Activated CD8-positive, alpha-beta T cell treated with anti-CD3 and anti-CD28 coated beads, Interleukin-2, amount 10 ng/mL, durations not matched to agents 7 days and 5 days (primary cell): ENCODE measurements at regions not wholly inside any gene's neighbourhood (a gene's known extent, or its start where the extent isn't known, plus 50 kb on each side); places are given as distances from the start of the nearest gene placed in this dataset.
A peak's percentile ranks its signal among the peaks of the same experiment; 100 is the strongest.
"Not testable (repeated sequence)": the region's sequence is repeated elsewhere in the genome, so short reads cannot be mapped to it uniquely, and the experiment has no call there.

Source experiments
- ATAC-seq: fragments of 150-1000 bp; cut with Tn5 transposase; one replicate; pipeline ENCODE4 v1.10.0; 2021; ENCODE audit warnings: moderate library complexity
- CTCF ChIA-PET: fragments of 350-600 bp; sonication (Branson Sonifier 250); formaldehyde crosslinking; loops from one replicate; lab custom pipeline; 2021; ENCODE audit warnings: antibody characterized with exemption; lab: Charles Lee
- POLR2A ChIA-PET: fragments of 350-600 bp; sonication (Branson Sonifier 250); formaldehyde crosslinking; loops from one replicate; lab custom pipeline; 2021; ENCODE audit warnings: antibody characterized with exemption; lab: Charles Lee
- DNase-seq: peaks from one replicate; pipeline ENCODE4 v3.0.0-alpha.2; 2020
- H3K27ac Mint-ChIP-seq: one replicate; pipeline ENCODE4 v1.8.0; 2021; ENCODE audit warnings: mild to moderate bottlenecking, mixed read lengths
- H3K27me3 Mint-ChIP-seq: one replicate; pipeline ENCODE4 v1.8.0; 2021; ENCODE audit warnings: low read depth, mixed read lengths
- H3K36me3 Mint-ChIP-seq: one replicate; pipeline ENCODE4 v1.8.0; 2021; ENCODE audit warnings: low read depth, mixed read lengths
- H3K4me1 Mint-ChIP-seq: one replicate; pipeline ENCODE4 v1.8.0; 2021; ENCODE audit warnings: low read depth, mixed read lengths
- H3K4me3 Mint-ChIP-seq: one replicate; pipeline ENCODE4 v1.8.0; 2021; ENCODE audit warnings: mild to moderate bottlenecking, mixed read lengths
- H3K9me3 Mint-ChIP-seq: one replicate; pipeline ENCODE4 v1.8.0; 2022; ENCODE audit warnings: mixed read lengths; ENCODE audit not compliant: insufficient read depth

DNA sequence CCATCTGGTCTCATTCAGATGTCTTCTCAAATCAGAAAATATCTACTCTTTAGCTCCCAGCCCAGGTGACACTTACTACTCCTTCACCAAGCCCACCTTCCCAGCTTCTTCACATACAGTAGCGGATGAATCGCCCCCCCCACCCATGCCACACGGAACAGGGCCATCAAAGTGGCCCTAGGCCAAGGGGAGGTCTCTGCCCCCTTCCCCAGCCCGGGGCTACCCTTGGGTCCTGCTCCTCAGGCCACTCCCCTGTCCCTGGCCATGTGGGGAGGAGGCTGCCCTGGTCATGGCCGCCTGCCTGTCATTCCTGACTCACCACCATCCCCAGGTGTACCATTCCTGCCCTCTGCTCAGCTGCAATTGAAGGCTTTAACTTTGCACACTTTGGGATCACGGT is 142.8 kb downstream of the NECTIN1 start:
- no peak for ATAC-seq
- no peaks in the 10 kb centered on the region for H3K36me3 Mint-ChIP-seq
- H3K4me3 Mint-ChIP-seq: no peak overlapping the region
- no peaks in the 10 kb centered on the region for H3K9me3 Mint-ChIP-seq
- H3K27me3 Mint-ChIP-seq: peaks cover 36% of the 10 kb centered on the region
- no peak for DNase-seq
- ChIA-PET POLR2A (no interaction called here), CTCF (interaction anchor here (1.2 kb wide), 1 partner anchor 143 kb away, joined by 3 read pairs; the partner anchor contains the start of gene NECTIN1)
- peaks cover 13% of the 10 kb centered on the region for H3K4me1 Mint-ChIP-seq
- no peak overlapping the region for H3K27ac Mint-ChIP-seq

DNA sequence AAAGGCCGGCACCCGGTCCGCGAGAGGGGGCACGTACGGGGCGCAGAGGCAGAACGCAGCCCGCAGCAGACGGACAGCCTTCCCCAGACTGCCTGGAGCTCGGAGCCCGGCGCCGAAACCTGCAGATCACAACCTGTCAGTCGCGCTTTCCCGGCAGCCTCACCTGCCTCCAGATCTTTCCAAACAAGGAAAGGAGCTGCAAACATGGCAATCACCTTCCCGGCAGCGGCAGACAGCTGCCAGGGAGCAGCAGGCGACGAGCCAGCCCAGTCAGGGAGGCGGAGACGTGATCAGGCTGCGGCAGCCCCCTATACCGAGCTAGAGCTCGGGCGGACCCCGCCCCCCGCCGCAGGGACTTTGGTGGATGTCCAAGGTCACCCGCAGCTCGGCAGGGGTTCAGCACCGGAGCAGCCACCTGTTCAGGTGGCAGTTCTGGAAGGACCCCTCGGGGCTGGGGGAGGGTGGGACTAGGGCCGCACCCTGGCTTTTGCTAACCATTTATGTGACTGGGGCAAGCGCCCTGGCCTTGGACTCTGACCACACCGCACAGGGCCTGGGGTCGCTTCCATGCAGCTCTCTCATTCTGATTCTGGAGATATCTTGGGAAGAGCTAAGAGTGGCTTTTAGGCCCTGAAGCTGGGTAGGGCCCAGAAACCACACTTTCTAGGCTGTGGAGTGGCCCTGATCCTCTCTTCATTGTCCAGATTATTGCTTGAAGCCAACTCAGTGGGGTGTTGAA is 143.8 kb downstream of the NECTIN1 start:
- no peaks in the 10 kb centered on the region for H3K36me3 Mint-ChIP-seq
- no peaks in the 10 kb centered on the region for H3K9me3 Mint-ChIP-seq
- no peak overlapping the region for H3K27ac Mint-ChIP-seq
- H3K27me3 Mint-ChIP-seq: peaks cover 40% of the 10 kb centered on the region
- no peak overlapping the region for H3K4me3 Mint-ChIP-seq
- ATAC-seq (no peak), DNase-seq (no peak)
- ChIA-PET CTCF (interaction anchor here (1.2 kb wide), 1 partner anchor 144 kb away, joined by 3 read pairs; the partner anchor contains the start of gene NECTIN1), POLR2A (no interaction called here)
- peaks cover 10% of the 10 kb centered on the region for H3K4me1 Mint-ChIP-seq

DNA sequence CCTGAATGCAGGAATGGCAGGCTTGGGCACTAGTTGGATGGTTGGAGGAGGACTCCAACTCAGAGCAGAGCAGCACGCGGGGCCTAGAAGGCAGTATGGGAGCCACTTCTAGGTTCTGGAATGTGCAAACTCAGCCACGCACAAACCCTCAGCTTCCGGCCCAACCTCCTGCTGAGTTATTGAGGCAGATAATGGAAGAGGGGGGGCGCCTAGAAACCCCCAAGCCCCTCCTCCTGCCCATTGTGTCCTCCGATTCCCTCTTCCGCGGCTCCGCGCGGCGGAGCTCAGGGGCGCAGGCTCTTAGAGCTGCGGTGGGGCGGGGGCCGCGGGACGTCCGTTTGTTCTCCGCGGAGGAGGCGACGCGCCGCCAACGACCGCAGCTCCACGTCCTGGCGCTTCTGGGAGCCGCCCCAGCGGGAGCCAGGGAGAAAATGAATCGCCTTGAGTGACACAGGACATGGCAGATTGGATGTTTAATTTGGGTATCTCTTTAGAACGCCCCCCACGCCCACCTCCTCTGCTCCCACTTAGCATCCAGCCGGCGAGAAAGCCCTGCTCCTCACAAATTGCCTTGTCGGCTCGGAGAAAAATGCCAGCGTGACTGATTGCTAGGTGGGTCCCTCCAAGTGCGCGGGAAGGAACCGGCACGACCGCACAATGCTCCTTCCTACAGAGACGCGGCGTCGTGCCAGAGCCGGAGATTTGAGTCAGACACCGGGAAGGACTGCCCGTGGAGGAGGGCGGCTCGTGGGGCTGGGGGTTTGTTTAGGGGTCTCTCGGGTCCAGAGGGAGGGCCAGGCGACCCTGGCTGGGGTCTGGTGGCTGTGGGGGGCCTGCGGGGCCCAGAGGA is 144.6 kb downstream of the NECTIN1 start:
- no peak for DNase-seq
- Mint-ChIP-seq H3K4me1 (peaks cover 10% of the 10 kb centered on the region), H3K4me3 (no peak overlapping the region), H3K9me3 (no peaks in the 10 kb centered on the region), H3K36me3 (no peaks in the 10 kb centered on the region), H3K27me3 (peaks cover 40% of the 10 kb centered on the region), H3K27ac (no peak overlapping the region)
- peak; percentile 44 for ATAC-seq
- ChIA-PET CTCF (no interaction called here), POLR2A (no interaction called here)

DNA sequence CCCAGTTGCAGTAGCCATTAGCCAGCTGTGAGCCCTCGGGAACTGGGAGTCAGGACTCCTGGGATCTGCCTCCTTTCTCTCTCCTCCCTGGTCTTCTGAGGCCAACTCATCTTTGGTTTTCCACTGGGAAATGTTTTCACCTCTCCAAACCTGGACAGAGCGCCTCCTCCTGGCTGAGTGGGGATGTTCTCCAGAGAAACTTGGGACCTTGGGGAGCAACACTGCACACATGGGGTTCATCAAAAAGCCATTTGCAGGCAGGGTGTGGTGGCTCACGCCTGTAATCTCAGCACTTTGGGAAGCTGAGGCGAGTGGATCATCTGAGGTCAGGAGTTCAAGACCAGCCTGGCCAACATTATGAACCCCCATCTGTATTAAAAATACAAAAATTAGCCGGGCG is 145.4 kb downstream of the NECTIN1 start:
- no peaks in the 10 kb centered on the region for H3K9me3 Mint-ChIP-seq
- POLR2A ChIA-PET: no interaction called here
- H3K36me3 Mint-ChIP-seq: no peaks in the 10 kb centered on the region
- CTCF ChIA-PET: no interaction called here
- ATAC-seq: no peak
- DNase-seq: no peak
- H3K27me3 Mint-ChIP-seq: peaks cover 44% of the 10 kb centered on the region
- peaks cover 10% of the 10 kb centered on the region for H3K4me1 Mint-ChIP-seq
- H3K4me3 Mint-ChIP-seq: no peak overlapping the region
- H3K27ac Mint-ChIP-seq: no peak overlapping the region

DNA sequence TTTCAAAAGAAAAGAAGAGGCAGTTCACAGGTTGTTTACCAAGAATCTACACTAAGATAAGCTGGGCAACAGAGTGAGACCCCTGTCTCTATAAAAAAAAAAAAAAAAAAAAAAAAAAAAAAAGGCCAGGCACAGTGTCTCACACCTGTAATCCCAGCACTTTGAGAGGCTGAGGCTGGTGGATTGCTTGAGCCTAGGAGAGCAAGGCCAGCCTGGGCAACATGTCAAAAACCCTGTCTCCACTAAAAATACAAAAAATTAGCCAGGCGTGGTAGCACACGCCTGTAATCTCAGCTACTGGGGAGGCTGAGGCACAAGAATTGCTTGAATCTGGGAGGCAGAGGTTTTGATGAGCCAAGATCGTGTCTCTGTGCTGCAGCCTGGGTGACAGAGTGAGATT is 147.6 kb downstream of the NECTIN1 start:
- H3K9me3 Mint-ChIP-seq, ATAC-seq, POLR2A ChIA-PET, H3K36me3 Mint-ChIP-seq, DNase-seq, H3K4me3 Mint-ChIP-seq, H3K27ac Mint-ChIP-seq: not testable (repeated sequence)
- peaks cover 10% of the 10 kb centered on the region for H3K4me1 Mint-ChIP-seq
- CTCF ChIA-PET: interaction anchor here (0.7 kb wide), 1 partner anchor 60 kb away, joined by 3 read pairs; no protein-coding TSS in a partner anchor
- H3K27me3 Mint-ChIP-seq: peaks cover 46% of the 10 kb centered on the region

DNA sequence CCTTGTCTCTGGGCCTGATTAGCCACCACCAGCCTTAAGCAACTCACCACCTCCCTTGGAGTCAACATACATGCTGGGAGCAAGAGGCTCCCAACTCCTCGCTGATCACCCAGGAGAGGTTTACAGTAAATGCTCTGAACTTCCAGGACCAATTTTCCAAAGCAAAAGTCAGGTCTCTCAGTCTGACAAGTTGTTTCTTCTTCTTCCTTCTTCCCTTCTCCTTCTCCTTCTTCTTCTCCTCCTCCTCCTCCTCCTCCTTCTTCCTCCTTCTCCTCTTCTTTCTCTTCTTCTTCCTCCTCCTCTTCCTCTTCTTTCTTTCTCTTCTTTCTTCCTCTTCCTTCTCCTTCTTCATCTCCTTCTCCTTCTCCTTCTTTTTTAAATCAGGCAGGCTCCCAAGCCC is 148.2 kb downstream of the NECTIN1 start:
- DNase-seq: no peak
- H3K36me3 Mint-ChIP-seq: no peaks in the 10 kb centered on the region
- POLR2A ChIA-PET: no interaction called here
- no peak for ATAC-seq
- H3K4me3 Mint-ChIP-seq: no peak overlapping the region
- H3K27ac Mint-ChIP-seq: no peak overlapping the region
- H3K27me3 Mint-ChIP-seq: peaks cover 44% of the 10 kb centered on the region
- no peaks in the 10 kb centered on the region for H3K9me3 Mint-ChIP-seq
- H3K4me1 Mint-ChIP-seq: peaks cover 10% of the 10 kb centered on the region
- CTCF ChIA-PET: no interaction called here

DNA sequence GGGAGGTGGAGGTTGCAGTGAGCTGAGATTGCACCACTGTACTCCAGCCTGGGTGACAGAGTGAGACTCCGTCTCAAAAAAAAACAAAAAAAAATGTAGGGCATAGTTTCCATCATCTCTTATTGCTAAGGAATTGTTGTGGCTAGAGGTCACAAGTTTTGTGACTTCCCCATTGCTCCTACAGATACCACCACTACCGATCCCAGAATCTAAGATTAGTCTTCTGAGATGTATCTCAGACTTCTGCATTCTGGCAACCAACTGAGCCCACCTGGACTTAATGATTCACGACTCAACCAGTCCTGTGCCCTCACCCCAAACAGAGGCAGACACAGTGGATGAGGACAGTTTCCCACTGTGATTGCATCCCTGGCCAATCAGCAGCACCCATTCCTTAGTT is 148.9 kb downstream of the NECTIN1 start:
- ChIA-PET POLR2A (no interaction called here), CTCF (no interaction called here)
- H3K27me3 Mint-ChIP-seq: peaks cover 44% of the 10 kb centered on the region
- ATAC-seq (no peak), DNase-seq (no peak)
- H3K4me1 Mint-ChIP-seq: peaks cover 10% of the 10 kb centered on the region
- no peaks in the 10 kb centered on the region for H3K36me3 Mint-ChIP-seq
- H3K27ac Mint-ChIP-seq: no peak overlapping the region
- H3K4me3 Mint-ChIP-seq: no peak overlapping the region
- no peaks in the 10 kb centered on the region for H3K9me3 Mint-ChIP-seq

DNA sequence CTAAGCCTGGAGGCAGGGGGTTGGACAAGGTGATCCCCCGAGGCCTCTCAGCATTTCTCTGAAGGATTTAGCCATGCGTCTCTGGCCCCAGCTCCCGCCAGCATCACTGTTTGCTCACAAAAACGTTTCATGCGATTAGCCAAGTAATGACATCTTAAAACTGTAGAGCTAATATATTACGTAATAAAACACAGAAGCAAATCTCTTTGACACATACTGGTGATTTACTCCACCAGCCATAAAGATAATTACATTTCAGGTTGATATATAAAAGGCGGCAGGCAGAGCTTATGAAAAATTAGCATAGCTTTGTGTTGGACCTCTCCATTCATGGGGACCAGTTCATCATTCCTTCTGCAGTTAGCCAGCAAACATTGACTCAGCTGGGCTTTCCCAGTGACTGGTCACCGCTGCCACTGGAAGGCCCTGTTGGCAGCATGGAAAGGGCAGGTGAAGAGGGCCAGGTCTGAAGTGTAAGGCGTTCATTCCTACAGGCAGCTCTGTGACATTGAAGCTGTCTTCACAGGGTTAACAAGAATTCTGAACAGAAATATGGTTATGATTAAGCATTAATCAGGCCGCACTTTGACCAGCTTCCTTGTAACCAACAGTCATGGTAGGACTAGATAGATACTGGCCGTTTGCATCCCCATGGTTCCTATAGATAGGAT is 150.3 kb downstream of the NECTIN1 start:
- Mint-ChIP-seq H3K4me1 (peaks cover 3% of the 10 kb centered on the region), H3K4me3 (no peak overlapping the region), H3K36me3 (no peaks in the 10 kb centered on the region), H3K9me3 (no peaks in the 10 kb centered on the region), H3K27ac (no peak overlapping the region), H3K27me3 (peaks cover 29% of the 10 kb centered on the region)
- ChIA-PET CTCF (no interaction called here), POLR2A (no interaction called here)
- DNase-seq (no peak), ATAC-seq (no peak)

DNA sequence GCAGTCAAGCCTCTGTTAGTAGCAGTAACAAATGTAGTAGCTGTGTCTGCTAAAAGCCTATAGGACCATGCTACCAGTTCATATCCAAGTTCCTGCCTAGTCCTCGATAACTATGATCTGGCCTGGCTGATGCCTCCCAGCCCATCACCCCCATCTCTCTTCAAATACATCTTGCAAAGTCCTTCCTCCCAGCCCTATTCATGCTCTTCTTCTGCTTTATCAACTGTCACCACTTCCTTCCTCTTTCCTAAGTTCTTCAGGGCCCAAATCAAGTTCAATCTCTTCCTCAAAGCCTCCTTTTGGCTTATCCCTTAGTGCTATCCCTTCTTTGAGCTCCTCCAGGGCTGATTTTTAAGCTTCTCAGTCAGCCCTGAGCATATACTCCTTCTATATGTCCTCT is 150.9 kb upstream of the THY1 start:
- Mint-ChIP-seq H3K36me3 (no peaks in the 10 kb centered on the region), H3K27ac (no peak overlapping the region), H3K9me3 (no peaks in the 10 kb centered on the region), H3K4me1 (peaks cover 6% of the 10 kb centered on the region), H3K27me3 (peaks cover 9% of the 10 kb centered on the region), H3K4me3 (no peak overlapping the region)
- ChIA-PET CTCF (no interaction called here), POLR2A (interaction anchor here (0.5 kb wide), 1 partner anchor 318 kb away, joined by 3 read pairs; no protein-coding TSS in a partner anchor)
- no peak for DNase-seq
- no peak for ATAC-seq

DNA sequence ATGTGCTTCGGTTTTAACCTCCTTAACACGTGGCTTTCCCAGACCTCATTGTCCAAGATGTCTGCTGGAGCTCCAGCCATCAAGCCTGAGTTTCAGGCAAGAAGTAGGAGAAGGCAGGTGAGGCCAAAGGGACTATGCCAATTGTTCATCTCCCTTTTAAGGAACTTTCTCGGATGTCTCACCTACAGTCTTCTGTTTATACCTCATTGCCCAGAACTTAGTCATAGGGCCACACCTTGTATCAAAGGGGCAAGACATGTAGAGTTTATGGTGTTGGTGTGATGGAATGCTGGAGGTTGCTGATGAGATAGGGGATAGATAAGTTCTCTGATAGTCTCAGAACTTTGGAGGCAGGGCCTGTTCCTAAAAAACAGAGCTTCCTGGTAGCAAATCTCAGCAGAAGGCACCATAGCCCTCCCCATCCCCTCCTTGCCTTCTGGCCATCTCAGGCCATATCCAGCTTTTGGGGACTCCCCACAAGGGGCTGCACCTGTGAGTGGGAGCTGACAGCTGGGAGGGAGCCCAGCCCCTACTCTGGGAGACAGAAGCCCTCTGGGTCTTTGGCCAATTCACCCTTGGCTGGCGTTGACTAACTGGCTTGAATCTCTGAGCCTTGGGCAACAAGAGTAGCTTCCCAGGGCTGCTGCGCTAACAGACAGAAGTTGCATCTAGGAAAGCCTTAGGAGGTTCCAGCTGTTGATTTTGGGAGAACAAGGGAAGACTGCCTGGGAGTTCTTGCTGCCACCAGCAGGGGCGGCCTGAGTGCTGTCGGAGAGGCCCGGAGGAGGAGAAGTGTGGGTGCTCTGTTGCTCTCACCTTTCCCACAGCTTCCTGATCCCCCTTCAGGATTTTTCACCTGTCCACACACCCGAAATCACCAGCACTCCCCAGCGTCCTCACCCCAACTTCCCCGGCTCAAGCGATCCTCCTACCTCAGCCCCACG is 149.8 kb upstream of the THY1 start:
- CTCF ChIA-PET: no interaction called here
- DNase-seq: no peak
- H3K36me3 Mint-ChIP-seq: no peaks in the 10 kb centered on the region

DNA sequence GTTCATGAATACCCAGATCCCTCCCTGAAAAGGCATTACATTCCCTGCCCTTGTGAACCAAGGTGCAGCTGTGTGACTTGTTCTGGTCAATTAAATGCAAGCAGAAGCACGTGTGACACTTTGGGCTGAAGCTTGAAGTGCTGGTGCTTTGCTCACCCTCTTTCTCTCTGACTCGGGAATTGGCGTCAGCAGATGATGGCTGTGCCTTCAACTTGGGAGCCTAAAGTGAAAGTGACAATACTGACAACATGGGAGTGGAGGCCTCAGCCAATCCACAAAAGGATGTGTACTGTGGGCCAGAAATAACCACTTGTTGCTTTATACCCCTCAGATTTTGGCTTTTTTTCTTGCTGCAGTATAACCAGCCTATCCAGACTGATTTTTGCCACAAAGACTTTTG is 148.3 kb upstream of the THY1 start:
- ATAC-seq: no peak
- H3K9me3 Mint-ChIP-seq: no peaks in the 10 kb centered on the region
- CTCF ChIA-PET: no interaction called here
- no peak for DNase-seq
- H3K36me3 Mint-ChIP-seq: no peaks in the 10 kb centered on the region
- no peak overlapping the region for H3K27ac Mint-ChIP-seq
- peaks cover 6% of the 10 kb centered on the region for H3K4me1 Mint-ChIP-seq
- peaks cover 2% of the 10 kb centered on the region for H3K27me3 Mint-ChIP-seq
- H3K4me3 Mint-ChIP-seq: no peak overlapping the region
- POLR2A ChIA-PET: no interaction called here

More for the DNA sequence above, 149.8 kb upstream of the THY1 start:
- POLR2A ChIA-PET: interaction anchor here (0.5 kb wide), 1 partner anchor 317 kb away, joined by 3 read pairs; no protein-coding TSS in a partner anchor
- peaks cover 6% of the 10 kb centered on the region for H3K4me1 Mint-ChIP-seq
- H3K9me3 Mint-ChIP-seq: no peaks in the 10 kb centered on the region
- no peak for ATAC-seq
- no peak overlapping the region for H3K27ac Mint-ChIP-seq
- peaks cover 9% of the 10 kb centered on the region for H3K27me3 Mint-ChIP-seq
- H3K4me3 Mint-ChIP-seq: no peak overlapping the region
